H9 (cell line): ENCODE measurements at regions not wholly inside any gene's neighbourhood (a gene's known extent, or its start where the extent isn't known, plus 50 kb on each side); places are given as distances from the start of the nearest gene placed in this dataset.

Experiments used
- DNase-seq: peaks from one replicate; pipeline ENCODE4 v3.0.0-alpha.2; 2017
- H2AFZ ChIP-seq: one replicate; pipeline ENCODE4 v1.6.1; 2013; ENCODE audit warnings: mild to moderate bottlenecking, low read length, control low read depth, moderate library complexity
- H2AK5ac ChIP-seq: 2 replicates; pipeline ENCODE4 v1.6.1; 2013; ENCODE audit warnings: low read length, control low read depth, mixed read lengths; ENCODE audit not compliant: insufficient read length
- H2BK120ac ChIP-seq: one replicate; pipeline ENCODE4 v1.6.1; 2013; ENCODE audit warnings: low read depth, mild to moderate bottlenecking, low read length, control low read depth, inconsistent platforms; ENCODE audit not compliant: poor library complexity, severe bottlenecking
- H2BK12ac ChIP-seq: 2 replicates; pipeline ENCODE4 v1.6.1; 2013; ENCODE audit warnings: low read length, control low read depth, mixed read lengths, low read depth; ENCODE audit not compliant: insufficient read length
- H2BK15ac ChIP-seq: 2 replicates; pipeline ENCODE4 v1.6.1; 2013; ENCODE audit warnings: low read depth, low read length, control low read depth
- H2BK20ac ChIP-seq: one replicate; pipeline ENCODE4 v1.6.1; 2013; ENCODE audit warnings: low read depth, mild to moderate bottlenecking, low read length, control low read depth, inconsistent platforms; ENCODE audit not compliant: poor library complexity, severe bottlenecking
- H2BK5ac ChIP-seq: 2 replicates; pipeline ENCODE4 v1.6.1; 2013; ENCODE audit warnings: low read length, control low read depth, mixed read lengths; ENCODE audit not compliant: insufficient read length
- H3K14ac ChIP-seq: 2 replicates; pipeline ENCODE4 v1.6.1; 2013; ENCODE audit warnings: low read length, control low read depth; ENCODE audit not compliant: insufficient read depth
- H3K18ac ChIP-seq: 2 replicates; pipeline ENCODE4 v1.6.1; 2013; ENCODE audit warnings: low read depth, mild to moderate bottlenecking, mixed read lengths, low read length, control low read depth; ENCODE audit not compliant: insufficient read length
- H3K23ac ChIP-seq: 2 replicates; pipeline ENCODE4 v1.6.1; 2013; ENCODE audit warnings: low read length, control low read depth, mixed read lengths, low read depth; ENCODE audit not compliant: insufficient read length
- H3K23me2 ChIP-seq: 2 replicates; pipeline ENCODE4 v1.6.1; 2013; ENCODE audit warnings: low read depth, mild to moderate bottlenecking, mixed read lengths, low read length, control low read depth; ENCODE audit not compliant: insufficient read length, poor library complexity, severe bottlenecking
- H3K27ac ChIP-seq: 2 replicates; pipeline ENCODE4 v1.5.1; 2013; ENCODE audit warnings: low read length, control low read depth, mixed read lengths, low read depth; ENCODE audit not compliant: insufficient read length
- H3K27me3 ChIP-seq: 2 replicates; pipeline ENCODE4 v1.6.1; 2013; ENCODE audit warnings: low read length, control low read depth, inconsistent platforms; ENCODE audit not compliant: insufficient read depth
- H3K4ac ChIP-seq: 2 replicates; pipeline ENCODE4 v1.6.1; 2013; ENCODE audit warnings: low read depth, mild to moderate bottlenecking, control low read depth, inconsistent platforms, low read length, moderate library complexity
- H3K4me1 ChIP-seq: 2 replicates; pipeline ENCODE4 v1.6.1; 2013; ENCODE audit warnings: low read length, control low read depth, inconsistent platforms; ENCODE audit not compliant: insufficient read depth
- H3K4me2 ChIP-seq: 2 replicates; pipeline ENCODE4 v1.6.1; 2013; ENCODE audit warnings: low read length, control low read depth, mixed read lengths; ENCODE audit not compliant: insufficient read length, insufficient read depth
- H3K56ac ChIP-seq: 2 replicates; pipeline ENCODE4 v1.6.1; 2013; ENCODE audit warnings: low read depth, mild to moderate bottlenecking, mixed read lengths, low read length, control low read depth; ENCODE audit not compliant: insufficient read length
- H3K79me1 ChIP-seq: 2 replicates; pipeline ENCODE4 v1.6.1; 2013; ENCODE audit warnings: low read depth, mild to moderate bottlenecking, moderate library complexity, low read length, control low read depth, inconsistent platforms; ENCODE audit not compliant: insufficient read depth, poor library complexity, severe bottlenecking
- H3K79me2 ChIP-seq: 2 replicates; pipeline ENCODE4 v1.6.1; 2013; ENCODE audit warnings: low read length, control low read depth, inconsistent platforms; ENCODE audit not compliant: insufficient read depth
- H3K9ac ChIP-seq: 2 replicates; pipeline ENCODE4 v1.6.1; 2013; ENCODE audit warnings: low read length, control low read depth, mixed read lengths; ENCODE audit not compliant: insufficient read length; ENCODE audit errors: extremely low read depth
- H3K9me3 ChIP-seq: one replicate; pipeline ENCODE4 v1.6.1; 2013; ENCODE audit warnings: low read depth, low read length, inconsistent platforms; ENCODE audit not compliant: control insufficient read depth
- H3T11ph ChIP-seq: one replicate; pipeline ENCODE4 v1.6.1; 2013; ENCODE audit warnings: mild to moderate bottlenecking, low read length, control low read depth, inconsistent platforms
- H4K20me1 ChIP-seq: one replicate; pipeline ENCODE4 v1.6.1; 2013; ENCODE audit not compliant: control insufficient read depth, insufficient read length, insufficient read depth
- H4K5ac ChIP-seq: 2 replicates; pipeline ENCODE4 v1.6.1; 2013; ENCODE audit warnings: low read depth, mild to moderate bottlenecking, mixed read lengths, low read length, control low read depth; ENCODE audit not compliant: insufficient read length
- H4K8ac ChIP-seq: replicated peaks from 2 replicates; pipeline ENCODE4 v1.6.1; 2013; ENCODE audit warnings: low read length, control low read depth, mixed read lengths, low read depth; ENCODE audit not compliant: insufficient read length
- H4K91ac ChIP-seq: 2 replicates; pipeline ENCODE4 v1.6.1; 2013; ENCODE audit warnings: low read depth, mild to moderate bottlenecking, moderate library complexity, mixed read lengths, low read length, control low read depth; ENCODE audit not compliant: insufficient read length
- H3K27ac Mint-ChIP-seq, 3 experiments: 2 replicates in 2 of 3; 3 replicates in 1 of 3; pipeline ENCODE4 v1.8.0; 2020 to 2021; ENCODE audit warnings: mixed read lengths in 3 of 3, mild to moderate bottlenecking in 1 of 3, moderate library complexity in 1 of 3
- H3K27me3 Mint-ChIP-seq: 2 replicates; pipeline ENCODE4 v1.8.0; 2021; ENCODE audit warnings: low read depth, mild to moderate bottlenecking, moderate library complexity, mixed read lengths
- H3K36me3 Mint-ChIP-seq, 3 experiments: 2 replicates in 2 of 3; 3 replicates in 1 of 3; pipeline ENCODE4 v1.8.0; 2020 to 2021; ENCODE audit warnings: low read depth in 3 of 3, mixed read lengths in 3 of 3; ENCODE audit not compliant: insufficient read depth in 1 of 3
- H3K4me1 Mint-ChIP-seq, 2 experiments: 2 replicates each; pipeline ENCODE4 v1.8.0; 2020; ENCODE audit warnings: mixed read lengths in 2 of 2
- H3K4me3 Mint-ChIP-seq, 2 experiments: 2 replicates in 1 of 2; 3 replicates in 1 of 2; pipeline ENCODE4 v1.8.0; 2020 to 2021; ENCODE audit warnings: mild to moderate bottlenecking in 2 of 2, mixed read lengths in 2 of 2, moderate library complexity in 1 of 2
- H3K9me3 Mint-ChIP-seq, 2 experiments: 2 replicates in 1 of 2; 3 replicates in 1 of 2; pipeline ENCODE4 v1.8.0; 2020; ENCODE audit warnings: mild to moderate bottlenecking in 2 of 2, mixed read lengths in 2 of 2, moderate library complexity in 1 of 2
- WGBS: extraction: QIAGEN DNeasy Blood & Tissue Kit; methylation state at CpG from one replicate; pipeline ENCODE4 v1.1.7; 2013; ENCODE audit warnings: missing lambda C conversion rate, low lambda C conversion rate, mixed read lengths; ENCODE audit not compliant: insufficient read length; ENCODE audit errors: extremely low coverage; 5-methylcytosine and 5-hydroxymethylcytosine counted together
- TF ChIP-seq, protein P1 (sequence below): fragments of 200-600 bp; sonication (generic); conservative IDR thresholded peaks from 3 replicates; pipeline ENCODE4 v1.8.0; 2021; ENCODE audit warnings: antibody characterized with exemption, mild to moderate bottlenecking

DNA sequence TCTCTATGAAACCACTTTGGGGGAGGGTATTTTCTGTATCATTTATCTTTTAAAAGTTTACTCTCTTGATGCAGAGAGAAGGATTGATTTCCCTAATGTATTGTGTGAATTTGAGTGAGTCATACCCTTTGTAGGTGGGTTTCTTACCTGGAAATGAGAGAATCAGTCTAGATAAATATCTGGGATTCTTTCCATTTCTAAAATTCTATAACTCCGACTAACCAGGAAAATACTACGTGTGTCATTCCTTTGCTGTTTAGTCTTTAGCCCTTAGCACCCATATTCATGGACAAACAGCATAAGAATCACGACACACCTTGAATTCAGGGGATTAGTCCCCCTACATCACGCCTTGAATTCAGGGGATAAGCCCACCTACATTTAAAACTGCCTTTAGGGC, 139.1 kb downstream of the GATA3 start:
- Histone ChIP-seq H4K8ac (no peak overlapping the region), H3K14ac (no peak overlapping the region), H3K27ac (no peak overlapping the region), H4K5ac (no peak overlapping the region), H2BK120ac (no peak overlapping the region), H2BK5ac (no peak overlapping the region), H3T11ph (no peak overlapping the region), H3K23ac (no peak overlapping the region), H3K23me2 (no peaks in the 10 kb centered on the region), H2BK15ac (no peak overlapping the region), H3K4ac (no peak overlapping the region), H3K18ac (no peak overlapping the region), H2AK5ac (no peak overlapping the region), H3K9me3 (no peaks in the 10 kb centered on the region), H3K9ac (no peak overlapping the region), H3K27me3 (no peaks in the 10 kb centered on the region; the same call in 1 of the 2 replicates), H3K56ac (no peak overlapping the region), H2BK20ac (no peak overlapping the region), H3K79me1 (no peaks in the 10 kb centered on the region), H4K20me1 (no peaks in the 10 kb centered on the region), H3K79me2 (no peaks in the 10 kb centered on the region), H2AFZ (no peak overlapping the region), H2BK12ac (no peak overlapping the region), H4K91ac (no peak overlapping the region), H3K4me1 (no peaks in the 10 kb centered on the region), H3K4me2 (no peak overlapping the region)
- no peak for DNase-seq
- peaks cover 9% of the 10 kb centered on the region; the same call in 1 of the 2 replicates for H3K27me3 Mint-ChIP-seq
- no CpG with 5 or more reads among the region's 4 CpGs for WGBS
- H3K4me1 Mint-ChIP-seq = peaks cover 12 to 14% of the 10 kb centered on the region in 2 experiments
- no peaks in the 10 kb centered on the region for H3K9me3 Mint-ChIP-seq
- TF ChIP-seq, protein P1, sequence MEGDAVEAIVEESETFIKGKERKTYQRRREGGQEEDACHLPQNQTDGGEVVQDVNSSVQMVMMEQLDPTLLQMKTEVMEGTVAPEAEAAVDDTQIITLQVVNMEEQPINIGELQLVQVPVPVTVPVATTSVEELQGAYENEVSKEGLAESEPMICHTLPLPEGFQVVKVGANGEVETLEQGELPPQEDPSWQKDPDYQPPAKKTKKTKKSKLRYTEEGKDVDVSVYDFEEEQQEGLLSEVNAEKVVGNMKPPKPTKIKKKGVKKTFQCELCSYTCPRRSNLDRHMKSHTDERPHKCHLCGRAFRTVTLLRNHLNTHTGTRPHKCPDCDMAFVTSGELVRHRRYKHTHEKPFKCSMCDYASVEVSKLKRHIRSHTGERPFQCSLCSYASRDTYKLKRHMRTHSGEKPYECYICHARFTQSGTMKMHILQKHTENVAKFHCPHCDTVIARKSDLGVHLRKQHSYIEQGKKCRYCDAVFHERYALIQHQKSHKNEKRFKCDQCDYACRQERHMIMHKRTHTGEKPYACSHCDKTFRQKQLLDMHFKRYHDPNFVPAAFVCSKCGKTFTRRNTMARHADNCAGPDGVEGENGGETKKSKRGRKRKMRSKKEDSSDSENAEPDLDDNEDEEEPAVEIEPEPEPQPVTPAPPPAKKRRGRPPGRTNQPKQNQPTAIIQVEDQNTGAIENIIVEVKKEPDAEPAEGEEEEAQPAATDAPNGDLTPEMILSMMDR = no peak
- H3K36me3 Mint-ChIP-seq = no peaks in the 10 kb centered on the region
- H3K4me3 Mint-ChIP-seq = no peak overlapping the region
- peak overlapping the region in 1 of 3 experiments; percentile 49; a peak in 1 of 7 replicates for H3K27ac Mint-ChIP-seq
